Osteocyte (in vitro differentiated cells): ENCODE measurements at regions not wholly inside any gene's neighbourhood (a gene's known extent, or its start where the extent isn't known, plus 50 kb on each side); places are given as distances from the start of the nearest gene placed in this dataset.

Experiments used
- DNase-seq: peaks from one replicate; pipeline ENCODE4 v3.0.0; 2021; ENCODE audit warnings: mixed read lengths; ENCODE audit not compliant: unreplicated experiment; ENCODE audit errors: extremely low spot score
- H3K27ac Mint-ChIP-seq: one replicate; pipeline ENCODE4 v1.8.0; 2021; ENCODE audit warnings: mild to moderate bottlenecking, mixed read lengths; ENCODE audit not compliant: unreplicated experiment
- H3K27me3 Mint-ChIP-seq: one replicate; pipeline ENCODE4 v1.8.0; 2021; ENCODE audit warnings: mixed read lengths; ENCODE audit not compliant: unreplicated experiment
- H3K36me3 Mint-ChIP-seq: one replicate; pipeline ENCODE4 v1.8.0; 2021; ENCODE audit warnings: mixed read lengths; ENCODE audit not compliant: unreplicated experiment
- H3K4me1 Mint-ChIP-seq: one replicate; pipeline ENCODE4 v1.8.0; 2021; ENCODE audit warnings: mixed read lengths; ENCODE audit not compliant: unreplicated experiment
- H3K4me3 Mint-ChIP-seq: one replicate; pipeline ENCODE4 v1.8.0; 2021; ENCODE audit warnings: mild to moderate bottlenecking, moderate library complexity, mixed read lengths; ENCODE audit not compliant: unreplicated experiment
- H3K9me3 Mint-ChIP-seq: one replicate; pipeline ENCODE4 v1.8.0; 2021; ENCODE audit warnings: mixed read lengths; ENCODE audit not compliant: unreplicated experiment
- TF ChIP-seq, protein P1 (sequence below): fragments of 200-600 bp; sonication (generic); IDR thresholded peaks from 2 replicates; pipeline ENCODE4 v1.5.0; 2021; ENCODE audit warnings: antibody characterized with exemption, mild to moderate bottlenecking, moderate library complexity

- Mint-ChIP-seq H3K4me3 (no peak overlapping the region), H3K27ac (no peak overlapping the region), H3K9me3 (no peaks in the 10 kb centered on the region), H3K27me3 (peaks cover 2% of the 10 kb centered on the region), H3K36me3 (no peaks in the 10 kb centered on the region), H3K4me1 (peaks cover 2% of the 10 kb centered on the region)
- DNase-seq, result no peak
- TF ChIP-seq, protein P1, sequence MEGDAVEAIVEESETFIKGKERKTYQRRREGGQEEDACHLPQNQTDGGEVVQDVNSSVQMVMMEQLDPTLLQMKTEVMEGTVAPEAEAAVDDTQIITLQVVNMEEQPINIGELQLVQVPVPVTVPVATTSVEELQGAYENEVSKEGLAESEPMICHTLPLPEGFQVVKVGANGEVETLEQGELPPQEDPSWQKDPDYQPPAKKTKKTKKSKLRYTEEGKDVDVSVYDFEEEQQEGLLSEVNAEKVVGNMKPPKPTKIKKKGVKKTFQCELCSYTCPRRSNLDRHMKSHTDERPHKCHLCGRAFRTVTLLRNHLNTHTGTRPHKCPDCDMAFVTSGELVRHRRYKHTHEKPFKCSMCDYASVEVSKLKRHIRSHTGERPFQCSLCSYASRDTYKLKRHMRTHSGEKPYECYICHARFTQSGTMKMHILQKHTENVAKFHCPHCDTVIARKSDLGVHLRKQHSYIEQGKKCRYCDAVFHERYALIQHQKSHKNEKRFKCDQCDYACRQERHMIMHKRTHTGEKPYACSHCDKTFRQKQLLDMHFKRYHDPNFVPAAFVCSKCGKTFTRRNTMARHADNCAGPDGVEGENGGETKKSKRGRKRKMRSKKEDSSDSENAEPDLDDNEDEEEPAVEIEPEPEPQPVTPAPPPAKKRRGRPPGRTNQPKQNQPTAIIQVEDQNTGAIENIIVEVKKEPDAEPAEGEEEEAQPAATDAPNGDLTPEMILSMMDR, result no peak
Measured at GRCh38 chr10:64518456-64518855, 997.3 kb downstream of the REEP3 start.

DNA sequence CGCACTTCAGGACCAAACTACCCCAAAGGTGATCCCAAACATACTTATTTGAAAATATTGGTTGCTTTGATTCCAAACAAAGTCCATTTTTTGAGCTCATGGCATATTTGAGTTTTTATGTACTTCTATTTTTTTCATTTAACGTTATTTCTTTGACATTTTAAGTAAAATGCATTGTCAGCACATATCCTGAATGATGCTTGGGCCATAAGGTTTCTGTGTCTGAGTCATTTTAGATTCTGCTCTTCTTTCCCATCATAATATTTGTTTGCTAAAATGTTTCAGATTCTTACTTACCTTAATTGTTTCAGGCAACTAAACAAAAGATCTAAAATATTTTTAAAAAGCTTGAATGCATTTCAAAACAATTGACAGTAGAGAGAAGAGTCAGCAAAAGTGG lies 998.2 kb downstream of the REEP3 start:
- Mint-ChIP-seq H3K27me3 (peaks cover 3% of the 10 kb centered on the region), H3K9me3 (no peaks in the 10 kb centered on the region), H3K4me1 (no peaks in the 10 kb centered on the region), H3K27ac (no peak overlapping the region), H3K4me3 (no peak overlapping the region), H3K36me3 (no peaks in the 10 kb centered on the region)
- TF ChIP-seq, protein P1, result no peak
- DNase-seq, result no peak

DNA sequence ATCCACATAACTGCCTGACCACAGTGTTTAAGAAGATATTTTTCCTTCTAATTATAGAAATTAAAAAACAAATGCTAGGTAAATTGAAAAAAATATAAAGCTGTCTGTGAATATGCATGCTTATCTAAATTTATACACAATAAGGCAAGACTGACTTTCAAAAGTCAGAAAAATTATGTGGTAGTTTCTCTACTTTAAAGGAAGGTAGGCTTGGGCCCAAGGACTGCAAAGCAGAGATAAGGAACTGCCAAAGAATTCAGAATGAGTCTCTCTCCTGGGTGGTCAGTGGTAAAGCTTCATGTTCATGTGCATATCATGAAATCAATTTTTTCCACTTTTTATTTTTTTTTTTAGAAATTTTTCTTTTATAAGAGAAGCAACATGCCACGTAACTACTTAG lies 998.6 kb downstream of the REEP3 start:
- Mint-ChIP-seq H3K9me3 (no peaks in the 10 kb centered on the region), H3K4me3 (no peak overlapping the region), H3K36me3 (no peaks in the 10 kb centered on the region), H3K4me1 (no peaks in the 10 kb centered on the region), H3K27ac (no peak overlapping the region), H3K27me3 (peaks cover 3% of the 10 kb centered on the region)
- TF ChIP-seq, protein P1, result no peak
- DNase-seq, result no peak

DNA sequence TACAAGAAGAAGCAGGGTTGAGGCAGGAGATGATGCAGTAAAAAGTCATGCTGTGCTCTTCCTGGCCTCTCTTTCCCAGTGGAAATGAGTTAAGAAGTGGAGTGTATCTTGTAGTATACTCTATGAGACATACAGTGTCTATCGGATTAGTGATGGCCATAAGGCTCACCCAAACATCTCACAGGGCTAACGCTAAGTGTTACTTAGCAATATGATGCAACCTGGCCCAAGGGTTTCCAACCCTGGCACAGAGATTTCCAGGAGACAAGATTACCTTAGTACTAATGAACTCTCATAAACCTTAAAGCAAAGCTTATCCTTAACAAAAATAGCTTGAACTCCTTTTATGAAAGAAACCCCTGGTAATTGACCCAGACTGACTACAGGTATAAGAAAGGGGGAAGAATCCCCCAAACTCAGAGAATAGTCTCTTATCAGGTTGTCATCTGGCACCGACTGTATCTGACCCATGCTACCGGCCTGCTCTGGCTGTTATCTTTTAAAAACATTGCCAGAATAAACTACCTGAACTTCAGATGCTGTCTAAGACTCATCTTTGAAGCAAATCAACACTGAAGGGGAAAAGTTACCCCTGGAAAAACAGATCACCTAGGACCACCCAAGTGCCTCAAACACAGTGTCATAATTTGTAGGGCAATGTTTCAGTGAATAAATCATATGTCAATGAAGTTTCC lies 1002.0 kb downstream of the REEP3 start:
- DNase-seq, result no peak
- TF ChIP-seq, protein P1, result no peak
- Mint-ChIP-seq H3K4me3 (no peak overlapping the region), H3K4me1 (no peaks in the 10 kb centered on the region), H3K9me3 (no peaks in the 10 kb centered on the region), H3K27ac (no peak overlapping the region), H3K27me3 (peaks cover 8% of the 10 kb centered on the region), H3K36me3 (no peaks in the 10 kb centered on the region)

DNA sequence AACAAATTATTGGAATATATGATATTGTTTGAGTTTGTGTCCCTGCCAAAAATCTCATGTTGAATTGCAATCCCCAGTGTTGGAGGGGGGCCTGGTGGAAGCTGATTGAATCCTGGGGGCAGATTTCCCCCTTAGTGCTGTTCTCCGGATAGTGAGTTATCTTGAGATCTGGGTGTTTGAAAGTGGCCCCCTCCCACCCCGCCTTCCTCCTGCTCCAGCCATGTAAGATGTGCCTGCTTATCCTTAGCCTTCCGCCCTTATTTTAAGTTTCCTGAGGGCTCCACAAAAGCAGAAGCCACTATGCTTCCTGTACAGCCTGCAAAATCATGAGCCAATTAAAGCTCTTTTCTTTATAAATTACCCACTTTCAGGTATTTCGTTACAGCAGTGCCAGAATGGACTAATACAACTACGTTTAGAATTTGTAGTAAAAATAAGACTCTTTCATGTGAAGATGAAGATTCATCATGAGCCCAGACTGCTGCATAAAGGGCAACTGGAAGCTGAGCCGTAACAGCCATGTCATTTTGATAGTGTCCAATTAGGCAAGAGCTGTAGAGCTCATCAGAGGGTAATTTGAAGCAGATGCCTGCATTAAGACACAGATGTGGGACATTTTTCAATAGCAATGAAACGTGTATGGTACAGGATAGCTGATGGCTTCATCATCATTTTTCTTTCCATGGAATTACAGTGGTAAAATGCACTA lies 1007.2 kb downstream of the REEP3 start:
- H3K36me3 Mint-ChIP-seq, result no peaks in the 10 kb centered on the region
- no peak overlapping the region for H3K27ac Mint-ChIP-seq
- H3K4me3 Mint-ChIP-seq, result no peak overlapping the region

More for the DNA sequence above, 1007.2 kb downstream of the REEP3 start:
- H3K27me3 Mint-ChIP-seq, result peaks cover 20% of the 10 kb centered on the region
- no peaks in the 10 kb centered on the region for H3K4me1 Mint-ChIP-seq
- no peak for DNase-seq
- no peaks in the 10 kb centered on the region for H3K9me3 Mint-ChIP-seq
- TF ChIP-seq, protein P1, result no peak
